ENCODE measurements at regions not wholly inside any gene's neighbourhood (a gene's known extent, or its start where the extent isn't known, plus 50 kb on each side); places are given as distances from the start of the nearest gene placed in this dataset.

GRCh38 chr1:172809750-172810149 lies 150.8 kb downstream of the FASLG start:
- intact Hi-C loops (cut with DNase I) = no loop called here
- no peaks in the 10 kb centered on the region for H3K27me3 ChIP-seq
- H3K4me3 ChIP-seq = no peak overlapping the region
- no peaks in the 10 kb centered on the region for H3K9me3 ChIP-seq
- no peaks in the 10 kb centered on the region for H3K4me1 ChIP-seq
- DNase-seq = no peak
- no peak overlapping the region for H3K27ac ChIP-seq
- H3K9ac ChIP-seq (ENCODE audit: low read depth in 2 of 2, low read length in 2 of 2) = no peak overlapping the region
- no peak for TF ChIP-seq CTCF (IDR thresholded peaks at IDR 0.05)
- H3K36me3 ChIP-seq = no peaks in the 10 kb centered on the region

- Histone ChIP-seq H3K27me3 (no peaks in the 10 kb centered on the region), H3K27ac (no peak overlapping the region), H3K4me3 (no peak overlapping the region), H3K9me3 (no peaks in the 10 kb centered on the region), H3K4me1 (no peaks in the 10 kb centered on the region), H3K36me3 (no peaks in the 10 kb centered on the region), H3K9ac (ENCODE audit: low read depth in 2 of 2, low read length in 2 of 2) (no peak overlapping the region)
- TF ChIP-seq CTCF (IDR thresholded peaks at IDR 0.05) = no peak
- DNase-seq = no peak
- intact Hi-C loops (cut with DNase I) = no loop called here
Observed at GRCh38 chr1:172810480-172811175, 151.7 kb downstream of the FASLG start.

- Histone ChIP-seq H3K27me3 (no peaks in the 10 kb centered on the region), H3K4me1 (no peaks in the 10 kb centered on the region), H3K9me3 (no peaks in the 10 kb centered on the region), H3K9ac (ENCODE audit: low read depth in 2 of 2, low read length in 2 of 2) (no peak overlapping the region), H3K36me3 (no peaks in the 10 kb centered on the region), H3K27ac (no peak overlapping the region), H3K4me3 (no peak overlapping the region)
- no peak for TF ChIP-seq CTCF (IDR thresholded peaks at IDR 0.05)
- no peak for DNase-seq
- intact Hi-C loops (cut with DNase I) = no loop called here
Observed at GRCh38 chr1:172811694-172812093, 152.8 kb downstream of the FASLG start.

GRCh38 chr1:172812118-172812517 lies 153.2 kb downstream of the FASLG start:
- Histone ChIP-seq H3K27me3 (no peaks in the 10 kb centered on the region), H3K9me3 (no peaks in the 10 kb centered on the region), H3K27ac (no peak overlapping the region), H3K9ac (ENCODE audit: low read depth in 2 of 2, low read length in 2 of 2) (no peak overlapping the region), H3K36me3 (no peaks in the 10 kb centered on the region), H3K4me3 (no peak overlapping the region), H3K4me1 (no peaks in the 10 kb centered on the region)
- intact Hi-C loops (cut with DNase I) = no loop called here
- no peak for DNase-seq
- TF ChIP-seq CTCF (IDR thresholded peaks at IDR 0.05) = no peak

GRCh38 chr1:172813330-172813729 lies 154.4 kb downstream of the FASLG start:
- intact Hi-C loops (cut with DNase I) = no loop called here
- Histone ChIP-seq H3K9ac (ENCODE audit: low read depth in 2 of 2, low read length in 2 of 2) (no peak overlapping the region), H3K4me1 (no peaks in the 10 kb centered on the region), H3K36me3 (no peaks in the 10 kb centered on the region), H3K27ac (no peak overlapping the region), H3K4me3 (no peak overlapping the region), H3K9me3 (no peaks in the 10 kb centered on the region), H3K27me3 (no peaks in the 10 kb centered on the region)
- DNase-seq = no peak
- TF ChIP-seq CTCF (IDR thresholded peaks at IDR 0.05) = no peak

Measured in colonic mucosa (tissue), 4 donors.